HG03439 (cell line): ENCODE measurements at regions not wholly inside any gene's neighbourhood (a gene's known extent, or its start where the extent isn't known, plus 50 kb on each side); places are given as distances from the start of the nearest gene placed in this dataset.
A peak's percentile ranks its signal among the peaks of the same experiment; 100 is the strongest.

Experiments
- ATAC-seq: cut with Tn5 transposase; IDR thresholded peaks from one replicate; pipeline ENCODE4 v1.9.1; 2021; ENCODE audit warnings: mild to moderate bottlenecking, moderate library complexity; ENCODE audit not compliant: unreplicated experiment

GRCh38 chr2:64312622-64313397 lies 141.2 kb upstream of the LGALSL start:
- no peak for ATAC-seq

GRCh38 chr2:64313398-64313723 lies 140.6 kb upstream of the LGALSL start:
- ATAC-seq = no peak

- no peak for ATAC-seq
Observed at GRCh38 chr2:64315291-64315960, 138.5 kb upstream of the LGALSL start.

- ATAC-seq = no peak
Observed at GRCh38 chr2:64317707-64318475, 136.1 kb upstream of the LGALSL start.

GRCh38 chr2:64318476-64318748 lies 135.6 kb upstream of the LGALSL start:
- no peak for ATAC-seq

- no peak for ATAC-seq
Observed at GRCh38 chr2:64319896-64320295, 134.1 kb upstream of the LGALSL start.

- no peak for ATAC-seq
Observed at GRCh38 chr2:64322433-64322832, 131.5 kb upstream of the LGALSL start.

GRCh38 chr2:64323197-64323596 lies 130.8 kb upstream of the LGALSL start:
- ATAC-seq = no peak

GRCh38 chr2:64324746-64325410 lies 129.1 kb upstream of the LGALSL start:
- no peak for ATAC-seq

GRCh38 chr2:64325477-64325851 lies 128.5 kb upstream of the LGALSL start:
- ATAC-seq = peak; percentile 12

GRCh38 chr2:64325852-64326577 lies 127.9 kb upstream of the LGALSL start:
- peak; percentile 84 for ATAC-seq

- ATAC-seq = no peak
Observed at GRCh38 chr2:64326578-64327050, 127.3 kb upstream of the LGALSL start.

GRCh38 chr2:64327129-64327509 lies 126.8 kb upstream of the LGALSL start:
- no peak for ATAC-seq

GRCh38 chr2:64327510-64328414 lies 126.2 kb upstream of the LGALSL start:
- ATAC-seq = no peak

- ATAC-seq = no peak
Observed at GRCh38 chr2:64328415-64328722, 125.6 kb upstream of the LGALSL start.

GRCh38 chr2:64328756-64329155 lies 125.2 kb upstream of the LGALSL start:
- ATAC-seq = no peak

- ATAC-seq = no peak
Observed at GRCh38 chr2:64329848-64330247, 124.1 kb upstream of the LGALSL start.

GRCh38 chr2:64330281-64331113 lies 123.5 kb upstream of the LGALSL start:
- ATAC-seq = no peak

GRCh38 chr2:64331114-64331645 lies 122.8 kb upstream of the LGALSL start:
- no peak for ATAC-seq
